ENCODE measurements at regions not wholly inside any gene's neighbourhood (a gene's known extent, or its start where the extent isn't known, plus 50 kb on each side); places are given as distances from the start of the nearest gene placed in this dataset.

DNA sequence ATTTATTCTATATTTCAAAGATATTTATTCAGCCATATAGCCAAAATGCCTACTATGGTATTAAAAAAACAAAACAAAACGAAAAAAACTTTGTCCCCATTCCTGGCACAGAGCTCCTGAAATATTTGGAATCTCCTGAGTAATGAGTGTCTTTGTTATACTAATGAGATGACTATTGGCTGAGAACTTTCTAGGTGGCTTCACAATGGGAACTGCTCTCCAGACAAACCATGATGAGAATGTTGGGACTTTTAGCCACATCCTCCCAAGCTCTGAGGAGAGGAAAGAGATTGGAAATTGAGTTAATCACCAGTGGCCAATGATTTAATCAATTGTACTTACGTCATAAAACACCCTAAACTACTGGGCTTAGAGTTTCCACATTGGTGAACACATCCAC, 631.8 kb upstream of the SETBP1 start:
- no CpG with 5 or more reads among the region's 2 CpGs for WGBS (ENCODE audit: insufficient coverage)
- Histone ChIP-seq H3K4me3 (ENCODE audit: control extremely low read depth in 1 of 5, extremely low read depth in 1 of 5, insufficient read depth in 1 of 5, low read depth in 2 of 5, low read length in 4 of 5) (no peak overlapping the region), H3K79me2 (ENCODE audit: control insufficient read depth, insufficient read depth, low read length) (no peaks in the 10 kb centered on the region), H3K27ac (ENCODE audit: low read length in 2 of 2) (no peak overlapping the region), H3K4me1 (ENCODE audit: control insufficient read depth in 2 of 2, insufficient read depth in 2 of 2, low read length in 2 of 2) (no peaks in the 10 kb centered on the region), H4K20me1 (ENCODE audit: control insufficient read depth, insufficient read depth, low read length, poor library complexity, severe bottlenecking) (no peaks in the 10 kb centered on the region), H3K9me3 (ENCODE audit: control extremely low read depth in 1 of 3, control insufficient read depth in 2 of 3, insufficient read depth in 1 of 3, low read length in 2 of 3) (no peaks in the 10 kb centered on the region), H3K27me3 (replicated peaks in 1 of 4; ENCODE audit: control extremely low read depth in 1 of 4, control insufficient read depth in 3 of 4, insufficient read depth in 4 of 4, low read length in 3 of 4) (no peaks in the 10 kb centered on the region), H3K9ac (ENCODE audit: low read length) (no peak overlapping the region), H2AFZ (ENCODE audit: insufficient read depth, low read depth, low read length, poor library complexity, severe bottlenecking) (no peak overlapping the region), H3K36me3 (replicated peaks in 1 of 2; ENCODE audit: control extremely low read depth in 1 of 2, control insufficient read depth in 1 of 2, extremely low read depth in 1 of 2, insufficient read depth in 2 of 2, low read length in 1 of 2) (no peaks in the 10 kb centered on the region), H3K4me2 (replicated peaks; ENCODE audit: low read depth, low read length, poor library complexity, severe bottlenecking) (no peak overlapping the region)
- DNase-seq (no peak), ATAC-seq (ENCODE audit: low read depth) (no peak)
- ChIA-PET CTCF (no interaction called here), POLR2A (no interaction called here)
- TF ChIP-seq, protein P1, sequence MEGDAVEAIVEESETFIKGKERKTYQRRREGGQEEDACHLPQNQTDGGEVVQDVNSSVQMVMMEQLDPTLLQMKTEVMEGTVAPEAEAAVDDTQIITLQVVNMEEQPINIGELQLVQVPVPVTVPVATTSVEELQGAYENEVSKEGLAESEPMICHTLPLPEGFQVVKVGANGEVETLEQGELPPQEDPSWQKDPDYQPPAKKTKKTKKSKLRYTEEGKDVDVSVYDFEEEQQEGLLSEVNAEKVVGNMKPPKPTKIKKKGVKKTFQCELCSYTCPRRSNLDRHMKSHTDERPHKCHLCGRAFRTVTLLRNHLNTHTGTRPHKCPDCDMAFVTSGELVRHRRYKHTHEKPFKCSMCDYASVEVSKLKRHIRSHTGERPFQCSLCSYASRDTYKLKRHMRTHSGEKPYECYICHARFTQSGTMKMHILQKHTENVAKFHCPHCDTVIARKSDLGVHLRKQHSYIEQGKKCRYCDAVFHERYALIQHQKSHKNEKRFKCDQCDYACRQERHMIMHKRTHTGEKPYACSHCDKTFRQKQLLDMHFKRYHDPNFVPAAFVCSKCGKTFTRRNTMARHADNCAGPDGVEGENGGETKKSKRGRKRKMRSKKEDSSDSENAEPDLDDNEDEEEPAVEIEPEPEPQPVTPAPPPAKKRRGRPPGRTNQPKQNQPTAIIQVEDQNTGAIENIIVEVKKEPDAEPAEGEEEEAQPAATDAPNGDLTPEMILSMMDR (IDR thresholded peaks at IDR 0.05) = no peak
- TF ChIP-seq EZH2 (IDR thresholded peaks at IDR 0.05; ENCODE audit: borderline replicate concordance, insufficient read depth, low read depth, low read length, poor library complexity, severe bottlenecking) = no peak
- Mint-ChIP-seq H3K9me3 (ENCODE audit: insufficient read depth) (no peaks in the 10 kb centered on the region), H3K4me1 (no peaks in the 10 kb centered on the region), H3K4me3 (no peak overlapping the region), H3K27me3 (peaks cover 14% of the 10 kb centered on the region), H3K27ac (no peak overlapping the region)
- intact Hi-C loops (cut with micrococcal nuclease) = no loop called here

DNA sequence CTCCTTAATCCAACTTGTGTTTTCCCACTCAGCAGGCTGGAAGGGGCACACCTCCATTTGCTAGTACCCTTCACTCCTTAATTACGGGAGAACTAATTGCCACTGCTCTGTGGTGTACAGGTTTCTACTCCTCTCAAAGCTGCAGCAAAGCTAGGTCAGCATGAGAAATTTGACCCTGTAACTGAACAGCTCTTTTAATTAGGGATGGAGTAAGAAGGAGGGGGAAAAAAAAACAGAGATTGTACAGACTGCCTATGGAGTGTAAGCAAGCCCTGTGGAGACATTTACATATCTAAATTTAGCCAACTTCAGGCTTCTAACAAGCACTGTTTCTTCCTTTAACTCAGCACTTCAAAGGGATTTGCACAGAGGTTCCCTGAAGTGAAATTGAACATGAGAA, 629.7 kb upstream of the SETBP1 start:
- Histone ChIP-seq H3K27me3 (replicated peaks in 1 of 4; ENCODE audit: control extremely low read depth in 1 of 4, control insufficient read depth in 3 of 4, insufficient read depth in 4 of 4, low read length in 3 of 4) (no peaks in the 10 kb centered on the region), H3K27ac (ENCODE audit: low read length in 2 of 2) (no peak overlapping the region), H3K36me3 (replicated peaks in 1 of 2; ENCODE audit: control extremely low read depth in 1 of 2, control insufficient read depth in 1 of 2, extremely low read depth in 1 of 2, insufficient read depth in 2 of 2, low read length in 1 of 2) (no peaks in the 10 kb centered on the region), H3K4me3 (ENCODE audit: control extremely low read depth in 1 of 5, extremely low read depth in 1 of 5, insufficient read depth in 1 of 5, low read depth in 2 of 5, low read length in 4 of 5) (no peak overlapping the region), H3K9ac (ENCODE audit: low read length) (no peak overlapping the region), H3K4me2 (replicated peaks; ENCODE audit: low read depth, low read length, poor library complexity, severe bottlenecking) (no peak overlapping the region), H4K20me1 (ENCODE audit: control insufficient read depth, insufficient read depth, low read length, poor library complexity, severe bottlenecking) (no peaks in the 10 kb centered on the region), H3K79me2 (ENCODE audit: control insufficient read depth, insufficient read depth, low read length) (no peaks in the 10 kb centered on the region), H3K9me3 (ENCODE audit: control extremely low read depth in 1 of 3, control insufficient read depth in 2 of 3, insufficient read depth in 1 of 3, low read length in 2 of 3) (no peaks in the 10 kb centered on the region), H3K4me1 (ENCODE audit: control insufficient read depth in 2 of 2, insufficient read depth in 2 of 2, low read length in 2 of 2) (no peaks in the 10 kb centered on the region), H2AFZ (ENCODE audit: insufficient read depth, low read depth, low read length, poor library complexity, severe bottlenecking) (no peak overlapping the region)
- ATAC-seq (ENCODE audit: low read depth) = no peak
- DNase-seq = no peak
- TF ChIP-seq, protein P1 (IDR thresholded peaks at IDR 0.05) = no peak
- TF ChIP-seq EZH2 (IDR thresholded peaks at IDR 0.05; ENCODE audit: borderline replicate concordance, insufficient read depth, low read depth, low read length, poor library complexity, severe bottlenecking) = no peak
- no peaks in the 10 kb centered on the region for H3K9me3 Mint-ChIP-seq (ENCODE audit: insufficient read depth)
- CTCF ChIA-PET = no interaction called here
- H3K4me3 Mint-ChIP-seq = no peak overlapping the region
- intact Hi-C loops (cut with micrococcal nuclease) = no loop called here
- H3K27me3 Mint-ChIP-seq = peaks cover 11% of the 10 kb centered on the region
- H3K4me1 Mint-ChIP-seq = no peaks in the 10 kb centered on the region
- no CpG with 5 or more reads among the region's 1 CpG for WGBS (ENCODE audit: insufficient coverage)
- POLR2A ChIA-PET = no interaction called here
- H3K27ac Mint-ChIP-seq = no peak overlapping the region

All from B cell (primary cell).